ENCODE measurements at regions not wholly inside any gene's neighbourhood (a gene's known extent, or its start where the extent isn't known, plus 50 kb on each side); places are given as distances from the start of the nearest gene placed in this dataset.

DNA sequence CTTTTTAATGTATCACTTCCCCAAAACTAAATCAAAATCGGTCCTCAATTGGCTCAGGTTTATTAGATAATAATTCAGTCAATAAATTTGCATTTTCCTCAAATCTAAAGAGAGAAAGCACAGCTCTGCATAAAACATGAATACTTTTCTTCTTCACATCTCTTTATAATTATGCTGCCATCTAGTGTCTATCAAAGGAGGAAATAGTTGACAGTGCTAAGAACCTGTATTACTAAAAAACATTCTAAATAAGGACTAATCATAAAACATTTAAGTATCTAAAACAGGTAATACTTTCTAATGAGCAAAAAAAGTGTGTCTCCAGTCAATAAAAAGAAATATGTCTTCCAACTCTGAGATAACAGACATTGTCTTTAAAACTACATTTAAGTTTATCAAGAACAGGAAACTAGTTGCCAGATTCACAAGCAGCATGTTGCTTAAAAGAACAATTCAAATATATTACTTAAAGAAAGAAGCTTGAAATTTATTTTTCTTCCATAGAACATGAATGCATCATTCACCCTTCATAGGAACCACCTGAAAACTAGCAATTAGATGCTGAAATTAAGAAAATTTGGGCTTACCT lies 56.5 kb upstream of the DST start (continued):
- TF ChIP-seq CTCF (IDR thresholded peaks at IDR 0.05; ENCODE audit: low read depth, low read length, missing input control) (peak; percentile 58), EGR1 (IDR thresholded peaks at IDR 0.05; ENCODE audit: low read depth in 2 of 2) (no peak), GABPA (IDR thresholded peaks at IDR 0.05 in 1 of 2, conservative IDR thresholded peaks at IDR 0.05 in 1 of 2) (no peak)
- TF ChIP-seq, protein P1, sequence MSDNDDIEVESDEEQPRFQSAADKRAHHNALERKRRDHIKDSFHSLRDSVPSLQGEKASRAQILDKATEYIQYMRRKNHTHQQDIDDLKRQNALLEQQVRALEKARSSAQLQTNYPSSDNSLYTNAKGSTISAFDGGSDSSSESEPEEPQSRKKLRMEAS (IDR thresholded peaks at IDR 0.05) = no peak

GRCh38 chr6:56695702-56696101 lies 53.0 kb upstream of the DST start:
- no peaks in the 10 kb centered on the region for H3K27me3 ChIP-seq (ENCODE audit: control insufficient read depth in 4 of 4, insufficient read depth in 4 of 4, low read length in 3 of 4)
- TF ChIP-seq HNF4G (IDR thresholded peaks at IDR 0.05) (no peak), FOXA1 (IDR thresholded peaks at IDR 0.05) (no peak), NR2F2 (IDR thresholded peaks at IDR 0.05) (no peak), RAD21 (IDR thresholded peaks at IDR 0.05) (no peak), EGR1 (IDR thresholded peaks at IDR 0.05; ENCODE audit: low read depth in 2 of 2) (no peak), REST (IDR thresholded peaks at IDR 0.05) (no peak), CTCF (IDR thresholded peaks at IDR 0.05; ENCODE audit: low read depth, low read length, missing input control) (no peak), FOXA2 (IDR thresholded peaks at IDR 0.05) (no peak), SP1 (IDR thresholded peaks at IDR 0.05) (no peak), HNF4A (conservative IDR thresholded peaks at IDR 0.05) (no peak), GABPA (IDR thresholded peaks at IDR 0.05 in 1 of 2, conservative IDR thresholded peaks at IDR 0.05 in 1 of 2) (no peak), TAF1 (conservative IDR thresholded peaks at IDR 0.05) (no peak), JUND (IDR thresholded peaks at IDR 0.05) (no peak)
- TF ChIP-seq, protein P1 (IDR thresholded peaks at IDR 0.05) = no peak
- TF ChIP-seq, protein P2, sequence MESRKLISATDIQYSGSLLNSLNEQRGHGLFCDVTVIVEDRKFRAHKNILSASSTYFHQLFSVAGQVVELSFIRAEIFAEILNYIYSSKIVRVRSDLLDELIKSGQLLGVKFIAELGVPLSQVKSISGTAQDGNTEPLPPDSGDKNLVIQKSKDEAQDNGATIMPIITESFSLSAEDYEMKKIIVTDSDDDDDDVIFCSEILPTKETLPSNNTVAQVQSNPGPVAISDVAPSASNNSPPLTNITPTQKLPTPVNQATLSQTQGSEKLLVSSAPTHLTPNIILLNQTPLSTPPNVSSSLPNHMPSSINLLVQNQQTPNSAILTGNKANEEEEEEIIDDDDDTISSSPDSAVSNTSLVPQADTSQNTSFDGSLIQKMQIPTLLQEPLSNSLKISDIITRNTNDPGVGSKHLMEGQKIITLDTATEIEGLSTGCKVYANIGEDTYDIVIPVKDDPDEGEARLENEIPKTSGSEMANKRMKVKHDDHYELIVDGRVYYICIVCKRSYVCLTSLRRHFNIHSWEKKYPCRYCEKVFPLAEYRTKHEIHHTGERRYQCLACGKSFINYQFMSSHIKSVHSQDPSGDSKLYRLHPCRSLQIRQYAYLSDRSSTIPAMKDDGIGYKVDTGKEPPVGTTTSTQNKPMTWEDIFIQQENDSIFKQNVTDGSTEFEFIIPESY (IDR thresholded peaks at IDR 0.05) = no peak
- peak overlapping the region in 1 of 2 donors; percentile 46 for H3K27ac ChIP-seq (ENCODE audit: low read depth in 1 of 2, low read length in 2 of 2)

More at GRCh38 chr6:56695702-56696101, 53.0 kb upstream of the DST start:
- Histone ChIP-seq H3K4me1 (ENCODE audit: control insufficient read depth in 4 of 4, insufficient read depth in 4 of 4, low read length in 3 of 4) (peaks cover 0 to 18% (median 4%) of the 10 kb centered on the region in 4 donors), H3K4me3 (ENCODE audit: low read depth in 1 of 3, low read length in 3 of 3) (no peak overlapping the region), H3K36me3 (ENCODE audit: control insufficient read depth in 4 of 4, insufficient read depth in 3 of 4, low read depth in 1 of 4, low read length in 3 of 4) (no peaks in the 10 kb centered on the region), H3K9ac (ENCODE audit: low read depth in 1 of 2, low read length in 2 of 2) (no peak overlapping the region), H3K9me3 (ENCODE audit: control insufficient read depth in 4 of 4, low read length in 3 of 4) (no peaks in the 10 kb centered on the region)
- no peak for DNase-seq (ENCODE audit: low spot score)
